ENCODE measurements at regions not wholly inside any gene's neighbourhood (a gene's known extent, or its start where the extent isn't known, plus 50 kb on each side); places are given as distances from the start of the nearest gene placed in this dataset.

- TF ChIP-seq CTCF (IDR thresholded peaks at IDR 0.05) (no peak), POLR2AphosphoS5 (IDR thresholded peaks at IDR 0.05; ENCODE audit: low read depth, low read length) (no peak), REST (IDR thresholded peaks at IDR 0.05; ENCODE audit: insufficient read depth in 1 of 2, low read depth in 2 of 2, low read length in 1 of 2) (no peak), TCF7L2 (IDR thresholded peaks at IDR 0.05; ENCODE audit: low read depth, low read length) (no peak), SIN3A (IDR thresholded peaks at IDR 0.05; ENCODE audit: borderline replicate concordance, insufficient read depth, low read depth, low read length) (no peak)
These were observed 96.9 kb upstream of the SLC25A33 start for GRCh38 chr1:9442278-9442846.
